ENCODE measurements at regions not wholly inside any gene's neighbourhood (a gene's known extent, or its start where the extent isn't known, plus 50 kb on each side); places are given as distances from the start of the nearest gene placed in this dataset.

DNA sequence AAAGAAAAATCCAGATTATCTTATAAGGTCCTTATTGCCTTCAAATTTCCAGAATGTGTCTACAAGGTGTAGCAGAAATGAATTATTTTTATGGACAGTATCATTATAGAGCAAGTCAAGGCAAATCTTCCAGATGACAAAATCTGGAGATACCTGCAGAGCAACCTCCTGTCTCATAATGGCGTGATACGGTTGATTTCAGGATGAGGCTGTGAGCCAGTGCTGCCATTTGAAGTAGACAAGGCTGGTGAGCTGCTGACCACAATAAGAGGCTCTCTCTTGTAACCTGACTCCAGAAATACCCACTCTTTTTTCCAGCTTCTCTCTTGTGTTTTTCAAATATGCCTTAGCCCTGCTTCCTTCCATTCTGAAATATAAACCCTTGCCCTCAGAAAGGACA, 108.2 kb downstream of the HTR1A start:
- no peak for FAIRE-seq
- Histone ChIP-seq H3K18ac (ENCODE audit: extremely low read depth, low read length) (no peak overlapping the region), H2BK12ac (ENCODE audit: low read depth, low read length) (no peak overlapping the region), H3K23ac (ENCODE audit: insufficient read length) (no peak overlapping the region), H3K79me1 (ENCODE audit: low read depth, low read length) (no peaks in the 10 kb centered on the region), H3K23me2 (ENCODE audit: low read depth, low read length) (no peaks in the 10 kb centered on the region), H3K36me3 (ENCODE audit: control insufficient read depth in 2 of 4, insufficient read depth in 4 of 4, low read length in 3 of 4) (no peaks in the 10 kb centered on the region), H3K4me1 (replicated peaks in 1 of 4; ENCODE audit: control insufficient read depth in 3 of 4, insufficient read depth in 4 of 4, low read length in 3 of 4) (peaks cover 0 to 4% (median 0%) of the 10 kb centered on the region in 4 experiments; a peak in 1 of 7 replicates), H2BK15ac (ENCODE audit: low read length) (no peak overlapping the region), H3K4me3 (ENCODE audit: extremely low read depth in 1 of 4, insufficient read depth in 2 of 4, low read depth in 3 of 4, low read length in 4 of 4) (no peak overlapping the region), H2AFZ (ENCODE audit: low read length) (peak overlapping the region; percentile 84), H2AK5ac (ENCODE audit: low read depth, low read length) (no peak overlapping the region), H3K4ac (replicated peaks; ENCODE audit: insufficient read length, low read depth, low read length) (no peak overlapping the region), H3K27ac (ENCODE audit: low read depth, low read length) (no peak overlapping the region), H3K79me2 (ENCODE audit: control insufficient read depth in 1 of 2, insufficient read depth in 2 of 2, low read length in 2 of 2) (no peaks in the 10 kb centered on the region), H2BK20ac (ENCODE audit: low read length) (no peak overlapping the region), H4K91ac (replicated peaks; ENCODE audit: insufficient read length, low read length) (no peak overlapping the region), H2BK5ac (ENCODE audit: low read depth, low read length) (no peak overlapping the region), H3K9ac (replicated peaks in 1 of 4; ENCODE audit: extremely low read depth in 1 of 4, low read depth in 3 of 4, low read length in 3 of 4) (no peak overlapping the region), H3K9me3 (ENCODE audit: insufficient read depth in 2 of 2, low read depth in 1 of 2, low read length in 1 of 2) (peaks cover 0 to under 1% of the 10 kb centered on the region in 2 experiments; a peak in 1 of 4 replicates), H4K5ac (ENCODE audit: insufficient read length, low read depth, low read length) (no peak overlapping the region), H3K56ac (replicated peaks; ENCODE audit: insufficient read length, low read depth, low read length) (no peak overlapping the region), H3K14ac (ENCODE audit: insufficient read length) (no peak overlapping the region), H3K4me2 (ENCODE audit: insufficient read depth in 1 of 2, low read depth in 2 of 2, low read length in 2 of 2) (no peak overlapping the region; a peak in 1 of 4 replicates), H3K27me3 (replicated peaks in 1 of 4; ENCODE audit: control insufficient read depth in 3 of 4, extremely low read depth in 1 of 4, insufficient read depth in 3 of 4, low read length in 3 of 4) (no peaks in the 10 kb centered on the region), H4K8ac (ENCODE audit: extremely low read depth, insufficient read depth, low read length) (no peak overlapping the region), H2BK120ac (replicated peaks; ENCODE audit: low read depth, low read length) (no peak overlapping the region), H4K20me1 (replicated peaks in 1 of 2; ENCODE audit: control insufficient read depth in 1 of 2, insufficient read depth in 2 of 2, low read length in 2 of 2) (no peaks in the 10 kb centered on the region)
- POLR2A ChIA-PET (ENCODE audit: partially characterized antibody), result no interaction called here
- no peak for TF ChIP-seq GABPA (IDR thresholded peaks at IDR 0.05; ENCODE audit: borderline replicate concordance, insufficient read depth, low read length)
- no peak for TF ChIP-seq KDM5A (IDR thresholded peaks at IDR 0.05; ENCODE audit: low read length)
- no peak for TF ChIP-seq EGR1 (IDR thresholded peaks at IDR 0.05; ENCODE audit: borderline replicate concordance, low read depth, low read length)
- TF ChIP-seq SAP30 (IDR thresholded peaks at IDR 0.05; ENCODE audit: insufficient read depth, insufficient replicate concordance, low read length), result no peak
- TF ChIP-seq CHD1 (IDR thresholded peaks at IDR 0.05; ENCODE audit: low read depth, low read length), result no peak
- no peak for TF ChIP-seq FOSL1 (IDR thresholded peaks at IDR 0.05; ENCODE audit: insufficient read depth, low read depth, low read length)
- TF ChIP-seq HDAC2 (IDR thresholded peaks at IDR 0.05; ENCODE audit: borderline replicate concordance in 1 of 2, low read depth in 2 of 2, low read length in 2 of 2), result no peak
- no peak for TF ChIP-seq BRCA1 (IDR thresholded peaks at IDR 0.05; ENCODE audit: low read depth, low read length)
- TF ChIP-seq, protein P1, sequence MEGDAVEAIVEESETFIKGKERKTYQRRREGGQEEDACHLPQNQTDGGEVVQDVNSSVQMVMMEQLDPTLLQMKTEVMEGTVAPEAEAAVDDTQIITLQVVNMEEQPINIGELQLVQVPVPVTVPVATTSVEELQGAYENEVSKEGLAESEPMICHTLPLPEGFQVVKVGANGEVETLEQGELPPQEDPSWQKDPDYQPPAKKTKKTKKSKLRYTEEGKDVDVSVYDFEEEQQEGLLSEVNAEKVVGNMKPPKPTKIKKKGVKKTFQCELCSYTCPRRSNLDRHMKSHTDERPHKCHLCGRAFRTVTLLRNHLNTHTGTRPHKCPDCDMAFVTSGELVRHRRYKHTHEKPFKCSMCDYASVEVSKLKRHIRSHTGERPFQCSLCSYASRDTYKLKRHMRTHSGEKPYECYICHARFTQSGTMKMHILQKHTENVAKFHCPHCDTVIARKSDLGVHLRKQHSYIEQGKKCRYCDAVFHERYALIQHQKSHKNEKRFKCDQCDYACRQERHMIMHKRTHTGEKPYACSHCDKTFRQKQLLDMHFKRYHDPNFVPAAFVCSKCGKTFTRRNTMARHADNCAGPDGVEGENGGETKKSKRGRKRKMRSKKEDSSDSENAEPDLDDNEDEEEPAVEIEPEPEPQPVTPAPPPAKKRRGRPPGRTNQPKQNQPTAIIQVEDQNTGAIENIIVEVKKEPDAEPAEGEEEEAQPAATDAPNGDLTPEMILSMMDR (IDR thresholded peaks at IDR 0.05; ENCODE audit: control extremely low read depth in 1 of 3, insufficient read depth in 1 of 3, low read depth in 1 of 3, low read length in 3 of 3), result no peak
- no peak for TF ChIP-seq TCF12 (IDR thresholded peaks at IDR 0.05; ENCODE audit: low read depth, low read length)
- CTCF ChIA-PET (ENCODE audit: partially characterized antibody), result no interaction called here
- DNase-seq (ENCODE audit: low read depth in 1 of 2, low spot score in 2 of 2), result no peak
- 87% methylated on average over 2 of the region's 2 CpGs; no CpG with 5 or more reads in 1 of the 2 experiments for WGBS, 2 experiments (ENCODE audit: extremely low coverage in 1 of 2, insufficient coverage in 1 of 2, insufficient read length in 1 of 2, insufficient replicate concordance in 2 of 2, low coverage in 1 of 2, low lambda C conversion rate in 2 of 2, missing lambda C conversion rate in 1 of 2)

Measured in H1 (cell line).